NT2/D1 (cell line): ENCODE measurements at regions not wholly inside any gene's neighbourhood (a gene's known extent, or its start where the extent isn't known, plus 50 kb on each side); places are given as distances from the start of the nearest gene placed in this dataset.

ENCODE experiments used
- SUZ12 ChIP-seq: IDR thresholded peaks from 2 replicates; pipeline ENCODE4 v1.6.1; 2011; ENCODE audit not compliant: insufficient read length, insufficient read depth; ENCODE audit errors: extremely low read depth
- YY1 ChIP-seq: IDR thresholded peaks from 2 replicates; pipeline ENCODE4 v1.6.1; 2011; ENCODE audit not compliant: insufficient read length, insufficient read depth

- TF ChIP-seq SUZ12 (no peak), YY1 (no peak)
Measured at GRCh38 chr4:144495944-144496343, 150.0 kb upstream of the HHIP start.
